ENCODE measurements at regions not wholly inside any gene's neighbourhood (a gene's known extent, or its start where the extent isn't known, plus 50 kb on each side); places are given as distances from the start of the nearest gene placed in this dataset.

GRCh38 chr1:105243411-105243810, 1493.7 kb downstream of the AMY1C start:
- TF ChIP-seq CTCF (IDR thresholded peaks at IDR 0.05; ENCODE audit: poor library complexity) (no peak), EZH2phosphoT487 (IDR thresholded peaks at IDR 0.05; ENCODE audit: low read depth, severe bottlenecking, unreplicated experiment) (no peak)
